HG02610 (cell line): ENCODE measurements at regions not wholly inside any gene's neighbourhood (a gene's known extent, or its start where the extent isn't known, plus 50 kb on each side); places are given as distances from the start of the nearest gene placed in this dataset.

ENCODE experiments used
- ATAC-seq: cut with Tn5 transposase; IDR thresholded peaks from one replicate; pipeline ENCODE4 v1.9.1; 2021; ENCODE audit warnings: mild to moderate bottlenecking, moderate library complexity; ENCODE audit not compliant: unreplicated experiment

DNA sequence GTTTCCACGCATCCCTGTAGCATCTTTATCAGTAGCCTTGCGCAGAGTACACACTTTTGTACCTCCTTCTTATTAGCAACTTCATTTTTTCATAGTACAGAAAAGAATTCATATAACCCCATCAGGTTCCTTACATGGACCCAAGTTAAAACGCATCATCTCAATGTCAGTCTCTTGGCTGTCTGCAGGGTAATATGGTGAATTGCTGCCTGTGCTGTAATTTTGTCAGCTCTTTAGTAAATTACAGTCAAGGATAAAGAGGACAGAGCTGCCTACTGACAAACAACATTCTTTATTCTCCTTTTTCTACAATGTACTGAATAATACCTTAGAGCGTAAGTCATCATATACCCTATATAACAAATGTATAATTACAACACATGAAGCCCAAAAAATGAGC, 222.5 kb downstream of the MRPL39 start:
- no peak for ATAC-seq

- no peak for ATAC-seq
These were observed 223.7 kb downstream of the MRPL39 start for GRCh38 chr21:25383545-25383944.

GRCh38 chr21:25381936-25382452, 225.3 kb downstream of the MRPL39 start:
- ATAC-seq = no peak

DNA sequence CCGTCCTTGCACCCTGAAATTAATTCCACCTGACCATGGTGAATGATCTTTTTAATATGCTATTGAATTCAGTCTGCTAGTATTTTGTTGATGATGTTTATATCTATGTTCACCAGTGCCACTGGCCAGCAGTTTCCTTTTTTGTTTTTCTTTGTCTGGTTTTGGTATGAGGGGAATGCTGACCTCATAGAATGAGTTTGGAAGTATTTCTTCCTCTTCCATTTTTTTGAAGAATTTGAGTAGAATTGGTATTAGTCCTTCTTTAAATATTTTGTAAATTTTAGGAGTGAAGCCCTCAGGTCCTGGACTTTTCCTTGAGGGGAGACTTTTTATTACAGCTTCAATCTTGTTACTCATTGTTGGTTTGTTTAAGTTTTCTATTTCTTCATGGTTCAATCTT, 231.6 kb downstream of the MRPL39 start:
- ATAC-seq = no peak

DNA sequence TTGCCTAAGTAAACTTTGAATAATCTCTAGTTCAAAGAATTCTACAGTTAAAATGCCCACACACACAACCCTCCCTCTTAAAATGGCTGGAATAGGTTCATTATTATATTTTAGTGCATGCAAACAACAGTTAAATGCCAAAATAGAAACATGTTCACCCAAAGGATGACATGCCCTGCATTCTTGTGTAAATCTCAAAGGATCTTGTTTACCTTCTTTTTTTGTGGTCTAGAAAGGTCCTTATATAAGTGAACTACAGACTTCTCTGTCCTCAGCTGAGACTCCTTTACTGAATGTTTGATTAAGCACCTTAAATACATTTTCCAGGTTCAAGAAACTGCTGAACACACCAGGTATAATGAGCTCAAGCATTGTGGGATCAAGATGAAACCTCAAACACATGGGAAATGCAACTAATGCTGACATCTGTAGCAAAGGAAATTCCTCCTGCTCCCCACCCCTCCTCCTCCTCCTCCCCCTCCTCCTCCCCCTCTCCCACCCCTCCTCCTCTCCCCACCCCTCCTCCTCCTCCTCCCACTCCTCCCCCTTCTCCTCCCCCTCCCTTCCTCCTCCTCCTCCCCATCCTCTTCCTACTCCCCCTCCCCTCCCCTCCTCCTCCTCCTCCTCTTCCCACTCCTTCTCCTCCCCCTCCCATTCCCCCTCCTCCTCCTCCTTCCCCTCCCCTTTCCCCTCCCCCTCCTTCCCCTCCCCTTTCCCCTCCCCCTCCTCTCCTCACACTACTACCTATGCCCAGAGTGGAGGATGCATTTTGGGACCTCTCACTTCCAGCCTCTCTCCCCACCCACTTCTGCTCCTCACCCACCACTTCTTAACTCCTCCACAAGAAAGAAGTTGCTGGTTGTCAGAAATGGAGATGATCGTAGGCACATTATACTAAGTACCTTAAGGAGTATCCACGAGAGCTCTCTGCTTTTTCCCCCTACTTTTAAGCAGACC, 233.9 kb downstream of the MRPL39 start:
- ATAC-seq = no peak

DNA sequence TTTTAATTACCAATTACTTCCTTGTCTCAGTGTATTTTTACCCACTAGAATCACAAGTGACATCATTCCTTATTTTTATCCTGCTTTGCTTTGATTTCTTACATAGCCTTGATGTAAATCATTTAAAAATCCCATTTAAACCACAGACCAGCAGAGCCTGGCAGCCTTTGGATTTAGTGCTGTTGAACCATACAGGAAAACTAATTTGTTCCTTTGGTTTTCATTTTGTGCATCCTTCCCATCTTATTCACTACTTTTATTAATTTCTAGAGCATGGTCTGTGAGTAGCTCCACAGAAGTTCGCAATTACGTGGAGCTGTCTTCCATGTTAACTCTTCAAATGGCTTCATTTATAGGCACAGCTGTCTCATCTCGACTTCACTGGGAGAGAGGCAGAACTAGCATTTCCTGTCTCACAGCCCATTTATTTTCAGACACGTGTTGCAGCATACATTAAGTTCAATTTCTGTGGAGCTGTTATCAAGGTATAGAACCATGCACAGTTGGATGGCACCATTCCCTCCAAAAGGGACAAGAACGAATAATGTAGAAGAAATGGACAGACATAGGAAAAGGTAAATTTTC, 235.3 kb downstream of the MRPL39 start:
- no peak for ATAC-seq

- no peak for ATAC-seq
These were observed 237.0 kb downstream of the MRPL39 start for GRCh38 chr21:25370311-25370744.

DNA sequence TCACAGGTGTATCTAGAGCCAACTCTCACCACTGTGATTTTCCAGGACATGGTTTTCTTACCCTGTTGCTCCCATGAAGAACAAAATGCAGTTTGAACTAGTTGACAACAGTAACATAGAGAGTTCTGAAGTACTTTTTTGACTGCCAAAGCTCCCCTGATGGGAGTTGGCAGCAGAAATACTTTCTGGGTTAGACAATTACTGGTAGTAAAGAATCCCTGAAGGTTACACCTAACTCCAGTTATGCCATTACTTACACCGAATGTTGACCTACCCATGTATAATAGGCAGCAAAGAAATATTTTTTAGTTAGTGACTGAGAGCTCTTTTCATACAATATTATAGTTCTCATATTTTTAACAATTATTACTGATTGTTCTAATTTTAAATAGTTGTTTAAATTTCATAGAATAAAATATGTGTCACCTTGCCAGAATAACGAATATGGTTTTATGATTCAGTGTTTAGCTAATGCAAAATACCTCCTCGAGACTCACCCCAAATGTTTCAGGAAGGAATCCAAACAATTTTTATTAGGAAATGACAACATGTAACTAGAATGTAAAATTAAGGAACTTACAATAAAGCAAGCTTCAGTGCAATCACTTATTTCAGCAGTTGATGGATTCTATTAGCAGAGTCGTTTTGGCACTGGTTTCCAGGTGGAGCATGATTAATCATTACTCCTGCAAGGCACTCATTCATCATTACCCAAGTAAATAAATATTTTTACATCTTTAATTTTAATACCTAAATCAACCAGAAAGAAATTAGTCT, 237.6 kb downstream of the MRPL39 start:
- no peak for ATAC-seq

- ATAC-seq = no peak
These were observed 238.8 kb downstream of the MRPL39 start for GRCh38 chr21:25368531-25368930.

- ATAC-seq = no peak
These were observed 241.2 kb downstream of the MRPL39 start for GRCh38 chr21:25366116-25366515.

DNA sequence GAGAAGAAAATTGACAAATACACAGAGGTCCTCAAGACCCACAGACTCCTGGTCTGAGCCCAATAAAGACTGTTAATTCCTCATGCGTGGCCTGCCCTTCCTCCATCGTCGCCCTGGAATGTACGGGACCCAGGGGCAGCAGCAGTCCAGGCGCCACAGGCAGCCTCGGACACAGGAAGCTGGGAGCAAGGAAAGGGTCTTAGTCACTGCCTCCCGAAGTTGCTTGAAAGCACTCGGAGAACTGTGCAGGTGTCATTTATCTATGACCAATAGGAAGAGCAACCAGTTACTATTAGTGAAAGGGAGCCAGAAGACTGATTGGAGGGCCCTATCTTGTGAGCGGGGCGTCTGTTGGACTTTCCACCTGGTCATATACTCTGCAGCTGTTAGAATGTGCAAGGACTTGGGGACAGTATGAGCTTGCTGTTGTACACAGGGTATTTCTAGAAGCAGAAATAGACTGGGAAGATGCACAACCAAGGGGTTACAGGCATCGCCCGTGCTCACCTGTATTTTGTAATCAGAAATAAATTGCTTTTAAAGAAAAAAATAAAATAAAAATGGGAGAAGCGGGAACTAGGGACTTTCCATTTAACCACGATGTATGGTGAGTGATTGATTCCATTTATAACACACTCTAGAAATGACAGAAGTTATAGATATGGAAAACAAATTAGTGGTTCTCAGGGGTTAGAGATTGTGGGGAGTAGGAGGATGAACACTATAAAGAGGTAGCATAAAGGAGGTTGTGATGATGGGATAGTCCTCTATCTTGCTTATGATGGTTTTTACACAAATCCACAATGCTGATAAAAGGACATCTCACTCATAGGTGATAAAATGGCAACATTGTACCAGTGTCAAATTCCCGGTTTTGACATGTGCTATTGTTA, 244.7 kb downstream of the MRPL39 start:
- ATAC-seq = no peak

DNA sequence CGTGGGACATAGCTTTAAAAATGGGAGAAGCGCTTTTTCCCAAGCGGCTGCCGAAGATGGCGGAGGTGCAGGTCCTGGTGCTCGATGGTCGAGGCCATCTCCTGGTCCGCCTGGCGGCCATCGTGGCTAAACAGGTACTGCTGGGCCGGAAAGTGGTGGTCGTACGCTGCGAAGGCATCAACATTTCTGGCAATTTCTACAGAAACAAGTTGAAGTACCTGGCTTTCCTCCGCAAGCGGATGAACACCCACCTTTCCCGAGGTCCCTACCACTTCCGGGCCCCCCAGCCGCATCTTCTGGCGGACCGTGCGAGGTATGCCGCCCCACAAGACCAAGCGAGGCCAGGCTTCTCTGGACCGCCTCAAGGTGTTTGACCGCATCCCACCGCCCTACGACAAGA, 245.5 kb downstream of the MRPL39 start:
- ATAC-seq = no peak

- ATAC-seq = no peak
These were observed 246.2 kb downstream of the MRPL39 start for GRCh38 chr21:25361097-25361496.

GRCh38 chr21:25360593-25360992, 246.7 kb downstream of the MRPL39 start:
- ATAC-seq = no peak

- ATAC-seq = no peak
These were observed 247.6 kb downstream of the MRPL39 start for GRCh38 chr21:25359724-25360123.

GRCh38 chr21:25350056-25350455, 257.2 kb downstream of the MRPL39 start:
- ATAC-seq = no peak

- ATAC-seq = no peak
These were observed 263.3 kb downstream of the MRPL39 start for GRCh38 chr21:25343774-25344545.

GRCh38 chr21:25342816-25343215, 264.5 kb downstream of the MRPL39 start:
- ATAC-seq = no peak

- ATAC-seq = no peak
These were observed 265.3 kb downstream of the MRPL39 start for GRCh38 chr21:25341981-25342380.

DNA sequence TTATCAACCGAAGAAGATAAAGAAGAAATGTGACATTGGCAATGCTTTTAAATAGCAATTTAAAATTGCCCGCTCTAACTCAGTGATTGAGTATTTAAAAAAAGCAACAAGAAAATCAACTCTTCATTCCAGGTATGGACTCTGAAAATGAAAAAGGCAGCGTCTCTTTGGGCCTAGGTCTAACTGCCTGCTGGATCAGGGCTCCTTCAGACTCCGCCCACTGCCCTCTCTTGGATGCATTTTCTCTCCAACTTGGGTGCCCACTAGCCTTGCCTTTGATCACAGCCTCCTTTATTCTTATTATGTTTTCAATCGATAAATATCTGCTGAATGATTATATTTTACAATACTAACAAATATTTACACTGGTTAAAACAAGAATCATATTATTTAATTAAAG, 268.9 kb downstream of the MRPL39 start:
- ATAC-seq = no peak
